A549 (cell line): ENCODE measurements at regions not wholly inside any gene's neighbourhood (a gene's known extent, or its start where the extent isn't known, plus 50 kb on each side); places are given as distances from the start of the nearest gene placed in this dataset.
"Not testable (repeated sequence)": the region's sequence is repeated elsewhere in the genome, so short reads cannot be mapped to it uniquely, and the experiment has no call there.

Experiments
- ATAC-seq, 2 experiments: fragments of 200-7000 bp in 1 of 2; fragments of >200 bp in 1 of 2; cut with Nextera tagmentation in 1 of 2; cut with Tn5 transposase in 1 of 2; 3 replicates each; pipeline versions ENCODE4 v1.8.0 to v1.9.1; 2018 to 2020; ENCODE audit warnings: mild to moderate bottlenecking in 1 of 2, moderate library complexity in 1 of 2
- CTCF ChIA-PET: fragments of 300-600 bp; sonication (Branson Sonifier 250); formaldehyde crosslinking; extraction: SDS; loops from one replicate; lab custom pipeline; 2021; ENCODE audit warnings: antibody characterized with exemption, inconsistent platforms; lab: Yijun Ruan, JAX
- POLR2A ChIA-PET: fragments of 350-600 bp; formaldehyde crosslinking; extraction: SDS; loops from one replicate; lab custom pipeline; 2021; ENCODE audit warnings: antibody characterized with exemption, inconsistent platforms; lab: Yijun Ruan, JAX
- DNase-seq, 2 experiments: peaks; one replicate each; pipeline versions ENCODE4 v3.0.0 to v3.0.0-alpha.2; 2011 to 2016; ENCODE audit warnings: low read depth in 1 of 2, low spot score in 1 of 2
- FAIRE-seq: peaks from 2 replicates; lab custom pipeline; 2011; peaks lifted over from hg19 to GRCh38; lab: Jason Lieb, UNC
- H3K27ac ChIP-seq, 2 experiments: fragments of >200 bp; sonication (Bioruptor Twin); formaldehyde crosslinking; 3 replicates each; pipeline ENCODE4 v1.5.1; 2016 to 2017
- H3K4me1 ChIP-seq: fragments of >200 bp; sonication (Bioruptor Twin); formaldehyde crosslinking; 3 replicates; pipeline ENCODE4 v1.6.1; 2016
- H3K4me2 ChIP-seq: fragments of >200 bp; sonication (Bioruptor Twin); formaldehyde crosslinking; 3 replicates; pipeline ENCODE4 v1.6.1; 2016
- H3K4me3 ChIP-seq: fragments of >200 bp; sonication (Bioruptor Twin); formaldehyde crosslinking; 3 replicates; pipeline ENCODE4 v1.5.1; 2016
- H3K9me3 ChIP-seq: fragments of >200 bp; sonication (Bioruptor Twin); formaldehyde crosslinking; 3 replicates; pipeline ENCODE4 v1.6.1; 2016
- CBX8 ChIP-seq: fragments of 200-600 bp; sonication (generic); IDR thresholded peaks from 2 replicates; pipeline ENCODE4 v1.6.1; 2016
- CHD4 ChIP-seq: fragments of 200-600 bp; sonication (generic); IDR thresholded peaks from 2 replicates; pipeline ENCODE4 v1.6.1; 2016; ENCODE audit warnings: antibody characterized with exemption, mild to moderate bottlenecking, borderline replicate concordance
- EHMT2 ChIP-seq: fragments of 200-600 bp; sonication (generic); IDR thresholded peaks from 2 replicates; pipeline ENCODE4 v1.6.1; 2016; ENCODE audit warnings: antibody characterized with exemption, low read depth, mild to moderate bottlenecking, moderate library complexity
- GATA3 ChIP-seq: IDR thresholded peaks from 2 replicates; pipeline ENCODE4 v1.6.1; 2012; ENCODE audit warnings: borderline replicate concordance
- HDAC2 ChIP-seq: fragments of 200-600 bp; sonication (generic); IDR thresholded peaks from 2 replicates; pipeline ENCODE4 v1.6.1; 2016
- HEYL ChIP-seq: fragments of 250-450 bp; sonication (Bioruptor Pico); IDR thresholded peaks from 2 replicates; pipeline ENCODE4 v1.8.0; 2021; ENCODE audit warnings: mild to moderate bottlenecking, moderate library complexity
- KDM1A ChIP-seq: fragments of 200-600 bp; sonication (generic); IDR thresholded peaks from 2 replicates; pipeline ENCODE4 v1.6.1; 2016; ENCODE audit warnings: low read depth, mild to moderate bottlenecking
- MAZ ChIP-seq: fragments of 150-350 bp; IDR thresholded peaks from 2 replicates; pipeline ENCODE4 v1.6.1; 2014; ENCODE audit warnings: antibody characterized with exemption, low read depth, low read length, borderline replicate concordance
- NPAS2 ChIP-seq: fragments of 250-450 bp; sonication (Bioruptor Pico); IDR thresholded peaks from 2 replicates; pipeline ENCODE4 v1.8.0; 2022; ENCODE audit warnings: mild to moderate bottlenecking, moderate library complexity, borderline replicate concordance
- NR3C1 ChIP-seq: fragments of >200 bp; sonication (Bioruptor Twin); formaldehyde crosslinking; IDR thresholded peaks from 3 replicates; pipeline ENCODE4 v1.6.1; 2017
- PHF8 ChIP-seq: fragments of 200-600 bp; sonication (generic); IDR thresholded peaks from 2 replicates; pipeline ENCODE4 v1.6.1; 2016; ENCODE audit warnings: low read depth, mild to moderate bottlenecking, antibody characterized with exemption, moderate library complexity, borderline replicate concordance
- POLR2A ChIP-seq: IDR thresholded peaks from 2 replicates; pipeline ENCODE4 v1.6.1; 2012; ENCODE audit warnings: mild to moderate bottlenecking, low read length
- RNF2 ChIP-seq: fragments of 200-600 bp; sonication (generic); IDR thresholded peaks from 2 replicates; pipeline ENCODE4 v1.6.1; 2016; ENCODE audit warnings: low read depth, mild to moderate bottlenecking, antibody characterized with exemption, moderate library complexity, borderline replicate concordance
- SMC3 ChIP-seq: fragments of >200 bp; sonication (Bioruptor Twin); formaldehyde crosslinking; IDR thresholded peaks from 3 replicates; pipeline ENCODE4 v1.6.1; 2018; ENCODE audit warnings: inconsistent platforms
- TFCP2L1 ChIP-seq: fragments of 250-450 bp; sonication (Bioruptor Pico); IDR thresholded peaks from 2 replicates; pipeline ENCODE4 v1.5.0; 2021; ENCODE audit warnings: mild to moderate bottlenecking
- TP53 ChIP-seq: fragments of 250-450 bp; sonication (Bioruptor Pico); IDR thresholded peaks from 2 replicates; pipeline ENCODE4 v1.5.0; 2021; ENCODE audit warnings: mild to moderate bottlenecking, moderate library complexity
- ZC3H11A ChIP-seq: fragments of 450-650 bp; IDR thresholded peaks from 2 replicates; pipeline ENCODE4 v1.6.1; 2014; ENCODE audit warnings: antibody characterized with exemption, mild to moderate bottlenecking
- WGBS: methylation state at CpG from one replicate; pipeline ENCODE4 v1.1.6; 2017; ENCODE audit errors: missing lambda C conversion rate; 5-methylcytosine and 5-hydroxymethylcytosine counted together
- TF ChIP-seq, protein P1 (sequence below): fragments of 200-600 bp; sonication (generic); IDR thresholded peaks from 2 replicates; pipeline ENCODE4 v1.6.1; 2016; ENCODE audit warnings: antibody characterized with exemption, mild to moderate bottlenecking, moderate library complexity

DNA sequence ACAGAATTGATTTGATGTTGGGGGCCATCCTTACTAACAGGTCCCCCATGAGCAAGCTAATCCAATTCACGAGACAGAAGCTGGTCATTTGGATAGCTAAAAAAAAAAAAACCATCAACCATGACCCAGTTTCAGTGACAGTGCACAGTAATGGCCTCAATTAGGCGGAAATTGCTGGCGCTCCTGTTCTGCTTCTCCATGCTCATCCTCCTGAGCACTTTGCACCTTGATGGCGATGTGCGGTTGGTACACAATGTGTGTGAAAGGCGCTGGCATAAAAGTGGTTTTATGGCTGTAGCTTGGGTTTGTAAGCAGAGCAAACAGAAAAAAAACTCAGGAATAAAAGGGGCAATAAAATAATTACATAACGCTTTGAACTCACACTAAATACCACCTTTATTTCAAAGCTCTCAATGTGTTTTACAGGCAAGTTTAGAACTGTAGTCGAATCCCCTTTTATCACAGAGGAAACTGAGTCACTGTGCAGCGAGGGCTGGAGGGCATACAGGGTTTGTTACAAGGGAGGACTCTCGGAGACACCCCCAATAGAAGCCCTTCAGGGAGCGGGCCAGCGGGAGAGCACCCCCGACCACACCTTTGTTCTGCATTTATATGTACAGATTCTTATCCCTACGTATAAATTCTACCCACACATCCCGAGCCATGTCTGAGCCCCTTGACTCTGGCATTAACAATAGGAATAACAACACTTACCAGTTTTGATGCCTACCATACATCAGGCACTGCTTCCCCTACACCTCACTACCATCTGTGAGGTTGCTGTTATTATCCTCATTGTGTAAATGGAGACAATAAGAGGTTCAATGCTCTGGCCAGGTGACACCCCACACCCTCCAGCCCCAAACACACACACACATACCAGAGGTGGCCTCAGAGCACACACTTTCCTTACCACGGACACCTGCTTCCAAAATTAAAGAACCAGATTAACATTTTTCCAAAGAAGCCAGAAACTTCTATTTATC is 213.5 kb upstream of the IRF2BP2 start:
- Histone ChIP-seq H3K9me3 (no peaks in the 10 kb centered on the region), H3K4me1 (no peaks in the 10 kb centered on the region), H3K4me2 (no peak overlapping the region), H3K27ac (peak overlapping the region in 1 of 2 experiments; percentile 66; a peak in 3 of 6 replicates), H3K4me3 (no peak overlapping the region)
- TF ChIP-seq MAZ (no peak), POLR2A (no peak), TFCP2L1 (CRISPR knock-in tag) (no peak), CBX8 (no peak), TP53 (CRISPR knock-in tag) (no peak), PHF8 (no peak)
- TF ChIP-seq, protein P1, sequence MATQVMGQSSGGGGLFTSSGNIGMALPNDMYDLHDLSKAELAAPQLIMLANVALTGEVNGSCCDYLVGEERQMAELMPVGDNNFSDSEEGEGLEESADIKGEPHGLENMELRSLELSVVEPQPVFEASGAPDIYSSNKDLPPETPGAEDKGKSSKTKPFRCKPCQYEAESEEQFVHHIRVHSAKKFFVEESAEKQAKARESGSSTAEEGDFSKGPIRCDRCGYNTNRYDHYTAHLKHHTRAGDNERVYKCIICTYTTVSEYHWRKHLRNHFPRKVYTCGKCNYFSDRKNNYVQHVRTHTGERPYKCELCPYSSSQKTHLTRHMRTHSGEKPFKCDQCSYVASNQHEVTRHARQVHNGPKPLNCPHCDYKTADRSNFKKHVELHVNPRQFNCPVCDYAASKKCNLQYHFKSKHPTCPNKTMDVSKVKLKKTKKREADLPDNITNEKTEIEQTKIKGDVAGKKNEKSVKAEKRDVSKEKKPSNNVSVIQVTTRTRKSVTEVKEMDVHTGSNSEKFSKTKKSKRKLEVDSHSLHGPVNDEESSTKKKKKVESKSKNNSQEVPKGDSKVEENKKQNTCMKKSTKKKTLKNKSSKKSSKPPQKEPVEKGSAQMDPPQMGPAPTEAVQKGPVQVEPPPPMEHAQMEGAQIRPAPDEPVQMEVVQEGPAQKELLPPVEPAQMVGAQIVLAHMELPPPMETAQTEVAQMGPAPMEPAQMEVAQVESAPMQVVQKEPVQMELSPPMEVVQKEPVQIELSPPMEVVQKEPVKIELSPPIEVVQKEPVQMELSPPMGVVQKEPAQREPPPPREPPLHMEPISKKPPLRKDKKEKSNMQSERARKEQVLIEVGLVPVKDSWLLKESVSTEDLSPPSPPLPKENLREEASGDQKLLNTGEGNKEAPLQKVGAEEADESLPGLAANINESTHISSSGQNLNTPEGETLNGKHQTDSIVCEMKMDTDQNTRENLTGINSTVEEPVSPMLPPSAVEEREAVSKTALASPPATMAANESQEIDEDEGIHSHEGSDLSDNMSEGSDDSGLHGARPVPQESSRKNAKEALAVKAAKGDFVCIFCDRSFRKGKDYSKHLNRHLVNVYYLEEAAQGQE = no peak
- FAIRE-seq (no peak), DNase-seq (no peak), ATAC-seq (no peak)
- POLR2A ChIA-PET = no interaction called here
- CTCF ChIA-PET = interaction anchor here (1.0 kb wide), 1 partner anchor 10 kb away, joined by 3 read pairs; no protein-coding TSS in a partner anchor
- 88% methylated on average over 16 of the region's 16 CpGs for WGBS

DNA sequence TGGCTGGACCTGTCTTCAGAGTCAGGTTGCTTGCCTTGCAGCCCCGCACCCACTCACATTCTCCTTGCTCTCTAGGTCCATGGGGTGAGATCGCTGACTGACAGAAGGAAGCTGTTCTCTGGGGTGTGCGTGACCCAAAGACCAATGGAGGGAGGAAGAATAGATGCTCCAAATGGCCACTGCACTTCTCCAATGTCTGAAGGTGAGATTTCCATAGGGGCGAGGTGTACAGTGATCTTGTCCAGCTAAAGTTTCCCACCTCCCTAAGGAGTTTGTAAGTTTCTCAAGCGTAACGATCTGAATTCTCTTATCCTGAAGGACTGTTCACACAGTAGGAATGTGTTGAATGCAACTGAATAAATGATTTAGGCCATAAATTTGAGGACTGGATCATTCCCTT is 211.9 kb upstream of the IRF2BP2 start:
- ATAC-seq (no peak), DNase-seq (no peak), FAIRE-seq (no peak)
- TF ChIP-seq ZC3H11A = no peak
- no peak for TF ChIP-seq HEYL (CRISPR knock-in tag)
- no peak for TF ChIP-seq PHF8
- TF ChIP-seq GATA3 = no peak
- no peak for TF ChIP-seq RNF2
- no peak for TF ChIP-seq EHMT2
- no peak for TF ChIP-seq HDAC2
- WGBS = 91% methylated on average over 6 of the region's 6 CpGs
- peaks cover 8% of the 10 kb centered on the region for H3K4me1 ChIP-seq
- H3K9me3 ChIP-seq = no peaks in the 10 kb centered on the region
- H3K4me2 ChIP-seq = no peak overlapping the region
- H3K4me3 ChIP-seq = no peak overlapping the region
- ChIA-PET CTCF (interaction anchor here (0.5 to 1.5 kb wide), 3 partner anchors 56 to 262 kb away, joined by 3 read pairs; no protein-coding TSS in a partner anchor), POLR2A (interaction anchor here (0.7 kb wide), 1 partner anchor 98 kb away, joined by 4 read pairs; no protein-coding TSS in a partner anchor)
- peak overlapping the region; percentile 26 to 66; a peak in 4 of 6 replicates for H3K27ac ChIP-seq

DNA sequence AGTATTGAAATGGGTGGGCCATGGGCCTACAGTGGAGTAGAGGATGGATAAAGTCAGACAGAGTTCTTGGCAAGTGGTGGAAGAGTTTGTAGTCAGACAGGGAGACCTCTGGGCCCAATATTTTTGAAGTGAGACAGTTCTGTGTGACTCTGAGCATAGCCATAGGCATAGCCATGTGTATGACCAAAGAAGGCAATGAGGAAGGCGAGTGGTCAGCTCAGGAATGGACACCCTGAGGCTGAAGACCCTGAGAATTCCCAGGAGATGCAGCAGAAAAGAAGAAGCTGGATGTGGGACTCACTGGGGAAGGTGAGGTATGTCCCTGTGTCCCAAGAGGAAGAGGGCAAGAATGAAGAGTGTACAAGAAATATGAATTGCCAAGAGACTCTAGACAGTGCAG is 210.6 kb upstream of the IRF2BP2 start:
- FAIRE-seq (no peak), ATAC-seq (no peak), DNase-seq (no peak)
- H3K27ac ChIP-seq = peak overlapping the region; percentile 11 to 66; a peak in 4 of 6 replicates
- WGBS = 76% methylated on average over 1 of the region's 1 CpG
- no peak overlapping the region for H3K4me3 ChIP-seq
- peaks cover 20% of the 10 kb centered on the region for H3K4me1 ChIP-seq
- no peaks in the 10 kb centered on the region for H3K9me3 ChIP-seq
- TF ChIP-seq NPAS2 (no peak), CHD4 (no peak), GATA3 (no peak), CBX8 (no peak), NR3C1 (no peak), SMC3 (no peak), KDM1A (no peak)
- H3K4me2 ChIP-seq = no peak overlapping the region
- POLR2A ChIA-PET = no interaction called here
- CTCF ChIA-PET = no interaction called here

DNA sequence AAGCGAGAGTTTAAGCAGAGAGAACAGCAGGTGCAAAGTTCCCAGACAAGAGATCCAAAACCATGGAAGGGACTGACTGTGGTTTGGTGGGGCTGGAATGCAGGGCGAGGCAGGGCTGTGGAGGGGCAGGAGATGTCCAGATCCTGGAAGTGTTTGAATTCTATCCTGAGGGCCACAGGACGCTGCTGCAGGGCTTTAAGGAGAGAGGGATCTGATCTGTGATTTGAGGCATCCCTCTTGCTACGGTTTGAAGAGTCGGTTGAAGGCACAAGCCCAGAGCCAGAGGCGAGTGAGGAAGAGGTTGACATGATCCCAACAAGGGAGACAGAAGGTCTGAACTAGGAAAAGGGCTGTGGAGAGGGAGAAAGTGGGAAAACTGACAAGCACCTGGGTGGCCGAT is 209.9 kb upstream of the IRF2BP2 start:
- H3K4me3 ChIP-seq, DNase-seq, H3K9me3 ChIP-seq, POLR2A ChIA-PET, CTCF ChIA-PET, H3K4me2 ChIP-seq, FAIRE-seq, ATAC-seq: not testable (repeated sequence)
- H3K27ac ChIP-seq = peak overlapping the region in 1 of 2 experiments; percentile 53; a peak in 1 of 6 replicates
- WGBS = 80% methylated on average over 6 of the region's 7 CpGs
- H3K4me1 ChIP-seq = peaks cover 25% of the 10 kb centered on the region

DNA sequence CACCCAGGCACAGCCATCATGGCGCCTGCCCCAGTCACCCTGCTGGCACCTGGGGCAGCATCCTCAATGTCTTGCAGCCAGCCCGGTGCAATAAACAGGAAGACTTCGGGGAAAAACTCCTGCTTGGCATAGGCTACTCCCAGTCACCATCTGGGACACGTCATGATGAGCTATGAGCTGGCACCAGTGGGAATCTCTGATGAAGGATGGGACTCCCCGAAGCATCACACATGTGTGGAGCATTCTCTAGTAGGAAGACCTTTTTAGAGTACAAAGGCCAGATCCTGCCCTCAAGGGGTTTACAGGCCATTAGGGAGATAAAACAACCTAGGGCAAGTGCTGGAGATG is 208.0 kb upstream of the IRF2BP2 start:
- H3K9me3 ChIP-seq, CTCF ChIA-PET, POLR2A ChIA-PET, H3K4me3 ChIP-seq: not testable (repeated sequence)
- H3K27ac ChIP-seq = peak overlapping the region; percentile 92 to 95
- DNase-seq = peak in 1 of 2 experiments; percentile 40
- peak; percentile 70 for FAIRE-seq
- peaks cover 32% of the 10 kb centered on the region for H3K4me1 ChIP-seq
- WGBS = 10% methylated on average over 2 of the region's 5 CpGs
- H3K4me2 ChIP-seq = peak overlapping the region; percentile 72
- peak; percentile 44 to 48 for ATAC-seq
